Liver (tissue), 7 donors: ENCODE measurements at regions not wholly inside any gene's neighbourhood (a gene's known extent, or its start where the extent isn't known, plus 50 kb on each side); places are given as distances from the start of the nearest gene placed in this dataset.
A peak's percentile ranks its signal among the peaks of the same experiment; 100 is the strongest.

ENCODE experiments used
- DNase-seq: peaks from one replicate; pipeline ENCODE4 v3.0.0-alpha.2; 2017; ENCODE audit warnings: low spot score
- H3K27ac ChIP-seq, 2 donors: one replicate each; pipeline ENCODE4 v1.7.0; 2013; ENCODE audit warnings: inconsistent platforms in 2 of 2, low read length in 2 of 2, control low read depth in 1 of 2, low read depth in 1 of 2, mild to moderate bottlenecking in 1 of 2
- H3K27me3 ChIP-seq, 4 donors: one replicate each; pipeline versions ENCODE4 v1.6.1 to v1.7.0; 2013; ENCODE audit warnings: low read length in 3 of 4, inconsistent platforms in 1 of 4, mild to moderate bottlenecking in 1 of 4, moderate library complexity in 1 of 4; ENCODE audit not compliant: control insufficient read depth in 4 of 4, insufficient read depth in 4 of 4
- H3K36me3 ChIP-seq, 4 donors: one replicate each; pipeline versions ENCODE4 v1.6.1 to v1.7.0; 2013; ENCODE audit warnings: low read length in 3 of 4, mild to moderate bottlenecking in 3 of 4, low read depth in 1 of 4, moderate library complexity in 1 of 4; ENCODE audit not compliant: control insufficient read depth in 4 of 4, insufficient read depth in 3 of 4
- H3K4me1 ChIP-seq, 4 donors: one replicate each; pipeline versions ENCODE4 v1.6.1 to v1.7.0; 2013; ENCODE audit warnings: low read length in 3 of 4, mild to moderate bottlenecking in 3 of 4, moderate library complexity in 1 of 4; ENCODE audit not compliant: control insufficient read depth in 4 of 4, insufficient read depth in 4 of 4
- H3K4me3 ChIP-seq, 3 donors: one replicate each; pipeline versions ENCODE4 v1.6.1 to v1.7.0; 2013; ENCODE audit warnings: low read length in 3 of 3, control low read depth in 1 of 3, low read depth in 1 of 3, mild to moderate bottlenecking in 1 of 3
- H3K9ac ChIP-seq, 2 donors: one replicate each; pipeline ENCODE4 v1.7.0; 2013; ENCODE audit warnings: low read length in 2 of 2, mild to moderate bottlenecking in 2 of 2, moderate library complexity in 2 of 2, control low read depth in 1 of 2, low read depth in 1 of 2
- H3K9me3 ChIP-seq, 4 donors: one replicate each; pipeline versions ENCODE4 v1.6.1 to v1.7.0; 2013; ENCODE audit warnings: low read length in 3 of 4; ENCODE audit not compliant: control insufficient read depth in 4 of 4
- FOXA2 ChIP-seq: IDR thresholded peaks from 2 replicates; pipeline ENCODE4 v1.6.1; 2016; ENCODE audit warnings: antibody characterized with exemption
- HNF4A ChIP-seq, 2 donors: conservative IDR thresholded peaks; 2 replicates each; pipeline ENCODE4 v1.6.1; 2016; ENCODE audit warnings: antibody characterized with exemption in 2 of 2, mild to moderate bottlenecking in 2 of 2
- JUND ChIP-seq, 2 donors: IDR thresholded peaks; 2 replicates each; pipeline ENCODE4 v1.6.1; 2016; ENCODE audit warnings: antibody characterized with exemption in 2 of 2
- NR2F2 ChIP-seq: IDR thresholded peaks from 2 replicates; pipeline ENCODE4 v1.6.1; 2016; ENCODE audit warnings: antibody characterized with exemption
- REST ChIP-seq: IDR thresholded peaks from 2 replicates; pipeline ENCODE4 v1.6.1; 2016; ENCODE audit warnings: antibody characterized with exemption, mild to moderate bottlenecking
- RXRA ChIP-seq, 2 donors: IDR thresholded peaks; 2 replicates each; pipeline ENCODE4 v1.6.1; 2017 to 2018; ENCODE audit warnings: antibody characterized with exemption in 2 of 2, mild to moderate bottlenecking in 1 of 2
- TAF1 ChIP-seq: conservative IDR thresholded peaks from 2 replicates; pipeline ENCODE4 v1.6.1; 2016; ENCODE audit warnings: antibody characterized with exemption, mild to moderate bottlenecking
- YY1 ChIP-seq: IDR thresholded peaks from 2 replicates; pipeline ENCODE4 v1.6.1; 2016; ENCODE audit warnings: antibody characterized with exemption, mild to moderate bottlenecking
- WGBS: extraction: QIAGEN DNeasy Blood & Tissue Kit; methylation state at CpG from one replicate; pipeline ENCODE4 v1.1.7; 2013; 5-methylcytosine and 5-hydroxymethylcytosine counted together
- TF ChIP-seq, protein P1 (sequence below): IDR thresholded peaks from 2 replicates; pipeline ENCODE4 v1.6.1; 2016; ENCODE audit warnings: antibody characterized with exemption
- donor health status: healthy.
- donor health status: healthy.
- donor health status: healthy.
- donor health status: healthy.

DNA sequence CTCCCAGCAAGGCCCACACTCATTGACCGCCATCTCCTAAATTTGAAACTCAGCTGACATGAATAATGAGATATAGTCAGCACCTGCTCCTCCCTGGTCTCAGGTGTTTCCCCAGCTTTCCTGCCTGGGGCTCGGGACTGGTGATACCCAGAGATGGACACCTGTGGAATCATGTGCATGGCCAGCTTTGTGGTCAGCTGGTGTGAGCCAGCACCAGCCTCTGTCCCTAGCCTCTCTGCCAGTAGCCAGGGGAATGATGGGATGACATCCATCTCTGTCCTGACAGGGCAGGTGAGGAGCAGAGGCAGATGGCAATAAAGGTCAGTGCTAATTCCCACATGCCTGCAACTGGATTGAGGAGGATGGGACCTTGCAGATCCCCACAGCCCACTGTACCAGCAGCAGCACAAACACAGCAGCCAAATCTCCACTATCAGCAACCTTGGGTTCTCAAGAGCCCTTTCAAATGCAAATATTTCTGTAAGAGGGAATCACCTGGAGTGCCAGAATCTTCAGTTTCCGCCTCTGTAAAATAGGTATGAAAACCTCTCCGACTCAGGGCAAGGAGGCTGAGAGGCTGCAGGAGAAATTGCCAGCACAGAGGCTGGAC lies 329.2 kb upstream of the ZMIZ1 start:
- Histone ChIP-seq H3K9me3 (no peaks in the 10 kb centered on the region), H3K27ac (no peak overlapping the region), H3K4me1 (peaks cover 13 to 40% (median 36%) of the 10 kb centered on the region in 4 donors), H3K27me3 (no peaks in the 10 kb centered on the region), H3K36me3 (no peaks in the 10 kb centered on the region), H3K4me3 (no peak overlapping the region), H3K9ac (no peak overlapping the region)
- no peak for TF ChIP-seq TAF1
- TF ChIP-seq NR2F2 = no peak
- WGBS = 94% methylated on average over 4 of the region's 4 CpGs
- DNase-seq = no peak

- 64% methylated on average over 5 of the region's 5 CpGs for WGBS
Observed at GRCh38 chr10:78740976-78741915, 327.5 kb upstream of the ZMIZ1 start.

GRCh38 chr10:78742406-78742729 lies 326.4 kb upstream of the ZMIZ1 start:
- WGBS = 66% methylated on average over 5 of the region's 5 CpGs
- Histone ChIP-seq H3K27me3 (no peaks in the 10 kb centered on the region), H3K4me3 (no peak overlapping the region), H3K9me3 (no peaks in the 10 kb centered on the region), H3K9ac (no peak overlapping the region), H3K36me3 (no peaks in the 10 kb centered on the region), H3K4me1 (peaks cover 18 to 60% (median 54%) of the 10 kb centered on the region in 4 donors), H3K27ac (peak overlapping the region in 1 of 2 donors; percentile 74)
- TF ChIP-seq TAF1 (no peak), NR2F2 (no peak), REST (no peak), YY1 (no peak), FOXA2 (no peak)
- TF ChIP-seq, protein P1, sequence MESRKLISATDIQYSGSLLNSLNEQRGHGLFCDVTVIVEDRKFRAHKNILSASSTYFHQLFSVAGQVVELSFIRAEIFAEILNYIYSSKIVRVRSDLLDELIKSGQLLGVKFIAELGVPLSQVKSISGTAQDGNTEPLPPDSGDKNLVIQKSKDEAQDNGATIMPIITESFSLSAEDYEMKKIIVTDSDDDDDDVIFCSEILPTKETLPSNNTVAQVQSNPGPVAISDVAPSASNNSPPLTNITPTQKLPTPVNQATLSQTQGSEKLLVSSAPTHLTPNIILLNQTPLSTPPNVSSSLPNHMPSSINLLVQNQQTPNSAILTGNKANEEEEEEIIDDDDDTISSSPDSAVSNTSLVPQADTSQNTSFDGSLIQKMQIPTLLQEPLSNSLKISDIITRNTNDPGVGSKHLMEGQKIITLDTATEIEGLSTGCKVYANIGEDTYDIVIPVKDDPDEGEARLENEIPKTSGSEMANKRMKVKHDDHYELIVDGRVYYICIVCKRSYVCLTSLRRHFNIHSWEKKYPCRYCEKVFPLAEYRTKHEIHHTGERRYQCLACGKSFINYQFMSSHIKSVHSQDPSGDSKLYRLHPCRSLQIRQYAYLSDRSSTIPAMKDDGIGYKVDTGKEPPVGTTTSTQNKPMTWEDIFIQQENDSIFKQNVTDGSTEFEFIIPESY = no peak
- no peak for DNase-seq

More at GRCh38 chr10:78740976-78741915, 327.5 kb upstream of the ZMIZ1 start:
- Histone ChIP-seq H3K4me1 (peaks cover 18 to 57% (median 53%) of the 10 kb centered on the region in 4 donors), H3K9me3 (no peaks in the 10 kb centered on the region), H3K9ac (no peak overlapping the region), H3K36me3 (no peaks in the 10 kb centered on the region), H3K27ac (no peak overlapping the region), H3K4me3 (no peak overlapping the region), H3K27me3 (no peaks in the 10 kb centered on the region)
- no peak for DNase-seq
- no peak for TF ChIP-seq JUND (IDR thresholded peaks at IDR 0.05)
- peak in 1 of 2 donors; percentile 38 for TF ChIP-seq RXRA (IDR thresholded peaks at IDR 0.05)
- TF ChIP-seq NR2F2 = peak; percentile 33
- peak; percentile 62 to 66 for TF ChIP-seq HNF4A (conservative IDR thresholded peaks at IDR 0.05)
